Testis (tissue), 2 donors: ENCODE measurements at regions not wholly inside any gene's neighbourhood (a gene's known extent, or its start where the extent isn't known, plus 50 kb on each side); places are given as distances from the start of the nearest gene placed in this dataset.

ENCODE experiments used
- POLR2A ChIP-seq: fragments of 450-650 bp; IDR thresholded peaks from one replicate; pipeline ENCODE4 v1.6.1; 2017; ENCODE audit warnings: antibody characterized with exemption, mild to moderate bottlenecking, moderate library complexity
- TF ChIP-seq, protein P1 (sequence below), 3 experiments: fragments of 450-650 bp in 2 of 3; fragments of 200-600 bp in 1 of 3; sonication (generic) in 1 of 3; IDR thresholded peaks; one replicate each; pipeline ENCODE4 v1.5.1; 2016 to 2019; ENCODE audit warnings: antibody characterized with exemption in 3 of 3, mild to moderate bottlenecking in 2 of 3, moderate library complexity in 1 of 3

DNA sequence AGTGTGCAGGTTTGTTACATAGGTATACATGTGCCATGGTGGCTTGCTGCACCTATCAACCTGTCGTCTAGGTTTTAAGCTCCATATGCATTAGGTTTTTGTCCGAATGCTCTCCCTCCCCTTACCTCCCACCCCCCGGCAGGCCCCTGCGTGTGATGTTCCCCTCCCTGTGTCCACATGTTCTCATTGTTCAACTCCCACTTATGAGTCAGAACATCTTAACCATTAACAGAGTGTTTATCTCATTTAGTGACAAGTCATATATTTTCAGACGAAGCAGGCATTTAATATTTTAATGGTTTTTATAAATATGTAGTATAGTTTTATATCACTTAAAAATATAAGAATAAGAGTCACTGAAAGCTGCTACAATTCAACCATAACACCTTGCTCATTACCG is 780.5 kb upstream of the ARGLU1 start:
- TF ChIP-seq, protein P1, sequence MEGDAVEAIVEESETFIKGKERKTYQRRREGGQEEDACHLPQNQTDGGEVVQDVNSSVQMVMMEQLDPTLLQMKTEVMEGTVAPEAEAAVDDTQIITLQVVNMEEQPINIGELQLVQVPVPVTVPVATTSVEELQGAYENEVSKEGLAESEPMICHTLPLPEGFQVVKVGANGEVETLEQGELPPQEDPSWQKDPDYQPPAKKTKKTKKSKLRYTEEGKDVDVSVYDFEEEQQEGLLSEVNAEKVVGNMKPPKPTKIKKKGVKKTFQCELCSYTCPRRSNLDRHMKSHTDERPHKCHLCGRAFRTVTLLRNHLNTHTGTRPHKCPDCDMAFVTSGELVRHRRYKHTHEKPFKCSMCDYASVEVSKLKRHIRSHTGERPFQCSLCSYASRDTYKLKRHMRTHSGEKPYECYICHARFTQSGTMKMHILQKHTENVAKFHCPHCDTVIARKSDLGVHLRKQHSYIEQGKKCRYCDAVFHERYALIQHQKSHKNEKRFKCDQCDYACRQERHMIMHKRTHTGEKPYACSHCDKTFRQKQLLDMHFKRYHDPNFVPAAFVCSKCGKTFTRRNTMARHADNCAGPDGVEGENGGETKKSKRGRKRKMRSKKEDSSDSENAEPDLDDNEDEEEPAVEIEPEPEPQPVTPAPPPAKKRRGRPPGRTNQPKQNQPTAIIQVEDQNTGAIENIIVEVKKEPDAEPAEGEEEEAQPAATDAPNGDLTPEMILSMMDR (IDR thresholded peaks at IDR 0.05): no peak
- no peak for TF ChIP-seq POLR2A
